Stomach (tissue), 4 donors: ENCODE measurements at regions not wholly inside any gene's neighbourhood (a gene's known extent, or its start where the extent isn't known, plus 50 kb on each side); places are given as distances from the start of the nearest gene placed in this dataset.

Experiments
- CTCF ChIP-seq, 7 experiments: fragments of 450-650 bp in 4 of 7; fragments of 200-600 bp in 3 of 7; sonication (generic) in 3 of 7; IDR thresholded peaks; one replicate each; pipeline ENCODE4 v1.5.1; 2016 to 2019; ENCODE audit warnings: antibody characterized with exemption in 7 of 7, control low read depth in 2 of 7, mild to moderate bottlenecking in 1 of 7
- EP300 ChIP-seq: sonication (generic); formaldehyde crosslinking; IDR thresholded peaks from one replicate; pipeline ENCODE4 v1.6.1; 2017; ENCODE audit warnings: antibody characterized with exemption
- POLR2A ChIP-seq, 4 donors: fragments of 450-650 bp; IDR thresholded peaks; one replicate each; pipeline ENCODE4 v1.6.1; 2016; ENCODE audit warnings: antibody characterized with exemption in 4 of 4, control low read depth in 2 of 4, mild to moderate bottlenecking in 1 of 4, moderate library complexity in 1 of 4
- POLR2AphosphoS5 ChIP-seq, 3 donors: sonication (generic); formaldehyde crosslinking; IDR thresholded peaks; one replicate each; pipeline ENCODE4 v1.6.1; 2016; ENCODE audit warnings: antibody characterized with exemption in 3 of 3

- no peak for TF ChIP-seq CTCF (IDR thresholded peaks at IDR 0.05)
- no peak for TF ChIP-seq EP300
- TF ChIP-seq POLR2AphosphoS5 (IDR thresholded peaks at IDR 0.05), result no peak
- no peak for TF ChIP-seq POLR2A (IDR thresholded peaks at IDR 0.05)
These were observed 82.2 kb upstream of the GPC1 start for GRCh38 chr2:240353086-240353798.
